Stimulated activated CD4-positive, alpha-beta T cell treated with anti-CD3 and anti-CD28 coated beads, Interleukin-12 subunit alpha, Interleukin-12 subunit beta, amount 100 ng/mL, for 48 hours (primary cell): ENCODE measurements at regions not wholly inside any gene's neighbourhood (a gene's known extent, or its start where the extent isn't known, plus 50 kb on each side); places are given as distances from the start of the nearest gene placed in this dataset.
A peak's percentile ranks its signal among the peaks of the same experiment; 100 is the strongest.
"Not testable (repeated sequence)": the region's sequence is repeated elsewhere in the genome, so short reads cannot be mapped to it uniquely, and the experiment has no call there.

Experiments used
- DNase-seq, 3 donors: peaks; one replicate each; pipeline ENCODE4 v3.0.0-alpha.2; 2020; ENCODE audit warnings: low read depth in 2 of 3, low spot score in 1 of 3

- DNase-seq = peak; percentile 45 to 51 (median 45)
Observed at GRCh38 chr2:174697255-174697654, 67.0 kb downstream of the CHRNA1 start.

- no peak for DNase-seq
Observed at GRCh38 chr2:174694920-174695319, 69.4 kb downstream of the CHRNA1 start.

GRCh38 chr2:174694196-174694878, 69.9 kb downstream of the CHRNA1 start:
- no peak for DNase-seq

- DNase-seq = no peak
Observed at GRCh38 chr2:174693344-174693743, 70.9 kb downstream of the CHRNA1 start.

DNA sequence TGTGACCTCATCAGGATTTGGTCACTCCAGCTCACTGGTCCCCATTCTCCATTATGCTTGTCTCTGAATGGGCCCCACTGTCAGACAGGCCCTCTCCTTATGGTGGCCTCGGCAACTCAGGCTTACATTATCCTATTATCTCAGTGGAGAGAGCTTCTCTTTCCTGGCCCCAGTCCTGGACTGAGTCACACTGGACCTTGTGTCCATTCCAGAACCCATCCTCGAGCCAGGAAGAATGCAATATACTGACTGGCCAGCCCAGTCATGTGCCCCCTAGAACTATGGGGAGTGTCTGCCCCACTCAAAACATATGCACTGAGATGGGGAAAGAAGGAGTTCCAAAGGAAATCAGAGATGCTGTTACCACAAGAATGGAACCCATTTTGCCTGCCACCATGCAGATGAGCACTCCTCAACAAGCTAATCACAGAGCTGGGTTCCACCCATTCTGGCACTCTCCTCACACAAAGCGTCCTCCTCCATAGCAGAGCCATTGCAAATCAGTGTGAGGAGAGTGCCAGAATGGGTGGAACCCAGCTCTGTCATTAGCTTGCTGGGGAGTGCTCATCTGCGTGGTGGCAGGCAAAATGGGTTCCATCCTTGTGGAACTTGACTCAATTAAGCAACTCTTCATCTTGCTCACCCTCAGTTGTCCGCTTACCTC, 71.9 kb downstream of the CHRNA1 start:
- no peak for DNase-seq

DNA sequence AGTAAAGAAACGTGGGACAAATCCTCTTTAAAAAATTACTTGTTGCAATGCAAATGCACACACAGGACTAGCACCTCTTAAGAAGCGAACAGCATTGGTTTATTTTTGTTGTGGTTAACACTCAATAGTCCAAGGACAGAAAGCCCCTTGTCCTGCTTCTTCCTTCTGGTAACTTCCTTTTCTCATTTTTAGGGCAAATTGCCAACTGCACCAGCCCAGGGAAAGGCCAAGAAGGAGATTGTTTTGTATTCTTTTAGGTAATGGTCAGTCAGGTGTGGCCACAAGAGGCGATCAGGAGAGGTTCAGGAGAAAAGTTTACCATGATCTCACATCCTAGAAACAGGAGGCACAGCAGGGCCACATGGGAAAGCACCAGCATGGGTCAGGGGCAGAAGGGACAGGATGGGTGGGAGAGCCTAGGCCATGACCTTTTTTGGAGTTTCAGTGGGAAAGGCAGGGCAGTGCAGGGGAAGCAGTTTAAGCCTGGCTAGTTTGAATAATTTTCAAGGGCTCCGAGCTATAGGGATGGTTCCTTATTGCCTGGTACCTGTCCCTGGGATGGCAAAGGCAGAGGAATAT, 73.0 kb downstream of the CHRNA1 start:
- DNase-seq = no peak

GRCh38 chr2:174690026-174690425, 74.2 kb downstream of the CHRNA1 start:
- no peak for DNase-seq

GRCh38 chr2:174688079-174688478, 76.2 kb downstream of the CHRNA1 start:
- DNase-seq = no peak

DNA sequence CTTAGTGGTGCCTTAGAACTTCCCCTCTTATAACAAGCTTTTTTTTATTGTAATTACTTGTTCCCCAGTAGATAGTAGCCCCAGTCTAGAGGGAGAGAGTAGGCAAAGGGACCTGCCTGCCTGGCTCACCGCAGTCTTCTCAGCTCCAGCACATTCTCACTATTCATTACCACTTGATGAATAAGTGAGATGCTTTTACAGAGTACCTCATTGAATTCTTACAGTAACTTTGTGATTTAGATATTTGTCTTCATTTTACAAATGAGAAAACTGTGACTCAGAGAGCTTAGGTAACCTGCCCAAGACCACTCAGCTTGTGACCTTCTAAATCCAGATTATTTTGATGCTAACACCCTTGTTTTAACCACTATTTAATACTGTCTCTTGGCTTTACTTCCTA, 77.8 kb downstream of the CHRNA1 start:
- DNase-seq = no peak

DNA sequence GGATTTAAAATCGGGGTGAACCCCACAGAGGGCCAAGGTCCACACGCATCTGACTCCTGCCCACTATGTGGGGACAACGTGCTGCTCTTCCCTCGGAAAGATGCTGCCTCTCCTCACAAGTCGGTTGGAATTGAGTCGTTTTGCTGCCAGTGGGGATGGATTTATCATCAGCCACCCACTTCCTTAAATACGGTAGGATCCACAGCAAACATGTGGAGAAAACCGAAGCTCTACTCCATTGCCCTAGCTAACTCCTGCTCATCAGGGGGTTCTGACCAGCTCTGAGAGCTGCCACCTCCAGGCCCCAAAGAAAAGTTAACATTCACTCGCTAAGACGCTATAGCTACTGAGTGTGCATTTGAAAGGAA, 80.9 kb downstream of the CHRNA1 start:
- DNase-seq = peak in 1 of 3 donors; percentile 16

- DNase-seq = peak in 2 of 3 donors; percentile 22 to 30
Observed at GRCh38 chr2:174682578-174683391, 81.5 kb downstream of the CHRNA1 start.

GRCh38 chr2:174682007-174682577, 82.2 kb downstream of the CHRNA1 start:
- DNase-seq = peak in 1 of 3 donors; percentile 34

GRCh38 chr2:174681099-174682006, 82.9 kb downstream of the CHRNA1 start:
- DNase-seq = no peak

GRCh38 chr2:174680221-174680620, 82.6 kb upstream of the WIPF1 start:
- DNase-seq = no peak

GRCh38 chr2:174678395-174678794, 80.8 kb upstream of the WIPF1 start:
- no peak for DNase-seq

- DNase-seq = no peak
Observed at GRCh38 chr2:174675615-174676014, 78.0 kb upstream of the WIPF1 start.

DNA sequence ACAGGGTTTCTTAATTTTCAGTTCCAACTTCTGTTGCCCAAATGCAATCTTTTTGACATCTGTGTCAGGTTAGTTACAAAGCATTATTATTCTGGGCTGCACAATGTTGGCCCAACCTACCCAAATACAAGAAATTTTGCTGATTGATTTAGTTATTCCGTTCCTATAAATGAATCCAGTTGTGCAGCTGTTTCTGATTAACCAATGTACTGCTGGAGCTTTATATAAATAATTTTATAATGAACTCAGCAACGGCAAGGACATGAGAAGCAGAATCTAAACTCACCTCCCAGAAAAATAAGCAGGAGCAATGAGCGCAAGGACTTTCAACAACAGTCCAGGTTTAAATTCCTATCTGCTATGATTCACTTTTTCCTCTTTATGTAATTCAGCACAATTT, 76.3 kb upstream of the WIPF1 start:
- no peak for DNase-seq

GRCh38 chr2:174673440-174673839, 75.8 kb upstream of the WIPF1 start:
- no peak for DNase-seq

GRCh38 chr2:174671532-174671931, 73.9 kb upstream of the WIPF1 start:
- DNase-seq = not testable (repeated sequence)

DNA sequence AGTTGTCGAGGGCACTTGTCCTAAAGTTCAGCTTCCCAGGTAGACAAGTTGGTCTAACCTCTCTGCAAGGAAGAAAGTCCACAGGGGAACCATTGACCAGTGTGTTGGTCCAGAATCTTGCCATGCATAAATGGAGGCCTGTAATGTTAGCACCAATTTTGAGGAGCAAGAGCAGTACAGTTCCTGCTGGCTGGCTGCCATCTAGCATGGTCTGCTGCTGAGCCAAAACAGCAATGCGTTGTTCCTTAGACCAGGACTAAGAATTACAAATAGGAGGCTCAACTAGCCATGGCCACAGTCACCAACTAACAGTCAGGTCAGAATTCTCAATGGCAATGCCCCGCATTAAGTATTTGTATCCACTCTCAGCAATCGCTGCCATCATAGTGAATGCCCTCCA, 72.8 kb upstream of the WIPF1 start:
- no peak for DNase-seq
